HepG2 (cell line): ENCODE measurements at regions not wholly inside any gene's neighbourhood (a gene's known extent, or its start where the extent isn't known, plus 50 kb on each side); places are given as distances from the start of the nearest gene placed in this dataset.

ENCODE experiments used
- ATAC-seq: fragments of 200-7000 bp; cut with Tn5 transposase; 3 replicates; pipeline ENCODE4 v1.9.1; 2020; ENCODE audit warnings: mild to moderate bottlenecking, moderate library complexity
- BruUV-seq: library from RNA; stranded (reverse); fragments of 400-500 nt; replicated peaks from 2 replicates; lab custom pipeline; 2021; lab: Mats Ljungman, UMichigan
- CTCF ChIA-PET: fragments of 300-600 bp; formaldehyde crosslinking; extraction: SDS; loops from one replicate; lab custom pipeline; 2021; ENCODE audit warnings: low total read pairs, inconsistent platforms, low intra/inter-chr PET ratio; lab: Yijun Ruan, JAX
- POLR2A ChIA-PET: fragments of 350-600 bp; sonication (Branson Sonifier 250); formaldehyde crosslinking; loops from one replicate; lab custom pipeline; 2020; ENCODE audit warnings: antibody characterized with exemption, inconsistent platforms; lab: Yijun Ruan, JAX
- DNase-seq: peaks from one replicate; pipeline ENCODE4 v3.0.0-alpha.2; 2015; ENCODE audit warnings: low spot score
- FAIRE-seq: peaks from 3 replicates; lab custom pipeline; 2011; peaks lifted over from hg19 to GRCh38; lab: Jason Lieb, UNC
- H2AFZ ChIP-seq: one replicate; pipeline ENCODE4 v1.6.1; 2011; ENCODE audit warnings: low read length, inconsistent platforms
- H3K27ac ChIP-seq: fragments of 300-600 bp; 3 replicates; pipeline ENCODE4 v1.8.0; 2011; ENCODE audit warnings: mixed run types, mild to moderate bottlenecking, mixed read lengths, low read length, inconsistent platforms; ENCODE audit not compliant: insufficient read depth; ENCODE audit errors: extremely low read length
- H3K27me3 ChIP-seq, 2 experiments: fragments of 200-600 bp in 1 of 2; 2 replicates in 1 of 2; 3 replicates in 1 of 2; pipeline versions ENCODE4 v1.6.0 to v1.8.0; 2011; ENCODE audit warnings: low read length in 2 of 2, mild to moderate bottlenecking in 2 of 2, moderate library complexity in 2 of 2, inconsistent platforms in 1 of 2; ENCODE audit not compliant: insufficient read depth in 2 of 2, control insufficient read depth in 1 of 2
- H3K36me3 ChIP-seq, 2 experiments: fragments of 200-600 bp in 1 of 2; replicated peaks in 1 of 2; 2 replicates in 1 of 2; 3 replicates in 1 of 2; pipeline versions ENCODE4 v1.5.1 to v1.8.0; 2011; ENCODE audit warnings: low read length in 2 of 2, inconsistent platforms in 1 of 2; ENCODE audit not compliant: insufficient read depth in 2 of 2, control insufficient read depth in 1 of 2
- H3K4me1 ChIP-seq: 2 replicates; pipeline ENCODE4 v1.5.1; 2012; ENCODE audit warnings: low read length, inconsistent platforms; ENCODE audit not compliant: insufficient read depth
- H3K4me2 ChIP-seq: 2 replicates; pipeline ENCODE4 v1.6.0; 2011; ENCODE audit warnings: low read depth, low read length, inconsistent platforms
- H3K4me3 ChIP-seq, 3 experiments: fragments of 200-600 bp in 1 of 3; sonication (generic), shearing (Covaris generic) in 1 of 3; replicated peaks in 1 of 3; 2 replicates each; pipeline ENCODE4 v1.5.1; 2011 to 2016; ENCODE audit warnings: low read length in 3 of 3, inconsistent platforms in 2 of 3, low read depth in 2 of 3, mild to moderate bottlenecking in 2 of 3, control low read depth in 1 of 3, mixed read lengths in 1 of 3; ENCODE audit not compliant: insufficient read depth in 1 of 3
- H3K79me2 ChIP-seq: one replicate; pipeline ENCODE4 v1.6.1; 2011; ENCODE audit warnings: low read length, inconsistent platforms; ENCODE audit not compliant: insufficient read depth
- H3K9ac ChIP-seq: 2 replicates; pipeline ENCODE4 v1.6.0; 2011; ENCODE audit warnings: mild to moderate bottlenecking, low read depth, low read length, inconsistent platforms; ENCODE audit not compliant: insufficient read depth
- H3K9me3 ChIP-seq: 2 replicates; pipeline ENCODE4 v1.5.1; 2012; ENCODE audit warnings: mild to moderate bottlenecking, low read length
- H4K20me1 ChIP-seq: 2 replicates; pipeline ENCODE4 v1.6.0; 2011; ENCODE audit warnings: inconsistent platforms, mild to moderate bottlenecking, low read length, moderate library complexity; ENCODE audit not compliant: insufficient read depth
- DNMT1 ChIP-seq: sonication (generic); formaldehyde crosslinking; IDR thresholded peaks from 2 replicates; pipeline ENCODE4 v1.5.1; 2020; ENCODE audit warnings: mild to moderate bottlenecking, missing genetic modification reagents
- PAXIP1 ChIP-seq: sonication (generic); formaldehyde crosslinking; conservative IDR thresholded peaks from 2 replicates; pipeline ENCODE4 v1.4.0; 2020; ENCODE audit warnings: mild to moderate bottlenecking, missing genetic modification reagents, moderate library complexity
- PBX3 ChIP-seq: sonication (generic); formaldehyde crosslinking; IDR thresholded peaks from 2 replicates; pipeline ENCODE4 v1.8.1; 2023; ENCODE audit warnings: missing genetic modification reagents, inconsistent platforms, borderline replicate concordance
- SSRP1 ChIP-seq: IDR thresholded peaks from 2 replicates; pipeline ENCODE4 v1.6.1; 2016; ENCODE audit warnings: control low read depth
- ZHX2 ChIP-seq, 2 experiments: sonication (generic) in 1 of 2; formaldehyde crosslinking in 1 of 2; IDR thresholded peaks; 2 replicates each; pipeline versions ENCODE4 v1.6.1 to v1.9.0; 2014 to 2022; ENCODE audit warnings: antibody characterized with exemption in 1 of 2, borderline replicate concordance in 1 of 2, inconsistent platforms in 1 of 2, low read depth in 1 of 2, missing genetic modification reagents in 1 of 2
- WGBS: methylation state at CpG from one replicate; pipeline ENCODE4 v1.1.6; 2017; ENCODE audit warnings: low lambda C conversion rate; 5-methylcytosine and 5-hydroxymethylcytosine counted together
- in situ Hi-C: cut with HindIII; loops from 2 replicates; pipeline ENCODE4 v1.10.0; 2017; ENCODE audit warnings: low pct_unique_long_range_greater_than_20kb; ENCODE audit not compliant: extremely low pct_ligation_motif_present
- intact Hi-C: fragments of 100-400 bp; cut with micrococcal nuclease; formaldehyde crosslinking; loops from one replicate; pipeline ENCODE4 v1.10.0; 2022; ENCODE audit not compliant: unreplicated experiment

- no peaks in the 10 kb centered on the region for H4K20me1 ChIP-seq
- no peak overlapping the region for H3K9ac ChIP-seq
- no peak overlapping the region for H3K27ac ChIP-seq
- POLR2A ChIA-PET: no interaction called here
- H3K27me3 ChIP-seq: no peaks in the 10 kb centered on the region
- no peak for TF ChIP-seq DNMT1
- no peak for TF ChIP-seq SSRP1
- no peak for TF ChIP-seq PBX3 (CRISPR knock-in tag)
- no peak for TF ChIP-seq ZHX2 (IDR thresholded peaks at IDR 0.05; ENCODE audit: low read depth)
- TF ChIP-seq ZHX2 (CRISPR knock-in tag; IDR thresholded peaks at IDR 0.05; ENCODE audit: borderline replicate concordance): no peak
- no peak for TF ChIP-seq PAXIP1 (CRISPR knock-in tag)
- TF ChIP-seq, all 625 proteins: peak for 0
- Histone ChIP-seq H3K79me2 (no peaks in the 10 kb centered on the region), H3K9me3 (peaks cover 26% of the 10 kb centered on the region), H3K4me2 (no peak overlapping the region), H3K4me3 (no peak overlapping the region), H2AFZ (no peak overlapping the region), H3K4me1 (no peaks in the 10 kb centered on the region), H3K36me3 (no peaks in the 10 kb centered on the region)
- intact Hi-C loops: loop anchor here (5.0 kb wide), 1 partner anchor 598 kb away; no protein-coding TSS in a partner anchor
- BruUV-seq: no TSS peak
- FAIRE-seq: no peak
- in situ Hi-C loops: no loop called here
- 14% methylated on average over 7 of the region's 7 CpGs for WGBS
- CTCF ChIA-PET: no interaction called here
- ATAC-seq: no peak
- no peak for DNase-seq
Measured at GRCh38 chr12:125999628-126000027, 934.4 kb downstream of the AACS start.
